Esophagus squamous epithelium (tissue), 5 donors: ENCODE measurements at regions not wholly inside any gene's neighbourhood (a gene's known extent, or its start where the extent isn't known, plus 50 kb on each side); places are given as distances from the start of the nearest gene placed in this dataset.

ENCODE experiments used
- DNase-seq: peaks from one replicate; lab custom pipeline; 2025; lab: John Stamatoyannopoulos, UW
- H3K27ac ChIP-seq, 4 donors: fragments of 200-600 bp; sonication (generic); one replicate each; pipeline ENCODE4 v1.5.1; 2016 to 2019; ENCODE audit warnings: mild to moderate bottlenecking in 1 of 4
- H3K27me3 ChIP-seq, 4 donors: fragments of 200-600 bp; sonication (generic); 1 replicate in 3 of 4; 2 replicates in 1 of 4; pipeline versions ENCODE4 v1.5.1 to v1.6.0; 2017 to 2021; ENCODE audit warnings: antibody characterized with exemption in 1 of 4
- H3K36me3 ChIP-seq, 3 donors: fragments of 200-600 bp; sonication (generic); one replicate each; pipeline ENCODE4 v1.5.1; 2016 to 2019
- H3K4me1 ChIP-seq, 3 donors: fragments of 200-600 bp; sonication (generic); one replicate each; pipeline ENCODE4 v1.5.1; 2017 to 2019
- H3K4me3 ChIP-seq, 4 donors: fragments of 200-600 bp; sonication (generic); 1 replicate in 3 of 4; 2 replicates in 1 of 4; pipeline ENCODE4 v1.5.1; 2016 to 2019; ENCODE audit warnings: mild to moderate bottlenecking in 2 of 4, moderate library complexity in 1 of 4
- H3K9me3 ChIP-seq, 3 donors: fragments of 200-600 bp; sonication (generic); one replicate each; pipeline ENCODE4 v1.5.1; 2016 to 2019
- CTCF ChIP-seq, 6 experiments: fragments of 450-650 bp in 4 of 6; fragments of 200-600 bp in 2 of 6; sonication (generic) in 2 of 6; IDR thresholded peaks; one replicate each; pipeline ENCODE4 v1.5.1; 2016 to 2019; ENCODE audit warnings: antibody characterized with exemption in 6 of 6, mild to moderate bottlenecking in 4 of 6, moderate library complexity in 4 of 6
- POLR2A ChIP-seq, 4 donors: fragments of 450-650 bp; IDR thresholded peaks; one replicate each; pipeline ENCODE4 v1.6.1; 2017; ENCODE audit warnings: antibody characterized with exemption in 4 of 4, mild to moderate bottlenecking in 4 of 4, moderate library complexity in 3 of 4
- WGBS, 2 donors: methylation state at CpG; one replicate each; pipeline ENCODE4 v1.1.5; 2018; 5-methylcytosine and 5-hydroxymethylcytosine counted together
- intact Hi-C: fragments of 100-400 bp; cut with DNase I; formaldehyde crosslinking; loops from one replicate; pipeline ENCODE4 v1.15.0; 2022
- donor health status: DM: yes; HTN: yes; CAD: no.

GRCh38 chr5:130386155-130386554, 481.9 kb downstream of the CHSY3 start:
- Histone ChIP-seq H3K9me3 (no peaks in the 10 kb centered on the region), H3K36me3 (no peaks in the 10 kb centered on the region), H3K27me3 (no peaks in the 10 kb centered on the region), H3K4me3 (no peak overlapping the region), H3K4me1 (no peaks in the 10 kb centered on the region), H3K27ac (no peak overlapping the region)
- WGBS, 2 donors: 38 to 55% methylated on average over 1 of the region's 1 CpG
- intact Hi-C loops: no loop called here
- DNase-seq: no peak
- no peak for TF ChIP-seq CTCF (IDR thresholded peaks at IDR 0.05)
- no peak for TF ChIP-seq POLR2A (IDR thresholded peaks at IDR 0.05)

GRCh38 chr5:130385656-130386055, 481.4 kb downstream of the CHSY3 start:
- no peak for DNase-seq
- Histone ChIP-seq H3K36me3 (no peaks in the 10 kb centered on the region), H3K4me3 (no peak overlapping the region), H3K4me1 (no peaks in the 10 kb centered on the region), H3K9me3 (no peaks in the 10 kb centered on the region), H3K27ac (no peak overlapping the region), H3K27me3 (no peaks in the 10 kb centered on the region)
- intact Hi-C loops: no loop called here
- WGBS, 2 donors: 51 to 66% methylated on average over 2 of the region's 2 CpGs
- TF ChIP-seq POLR2A (IDR thresholded peaks at IDR 0.05) (no peak), CTCF (IDR thresholded peaks at IDR 0.05) (no peak)

- no peaks in the 10 kb centered on the region for H3K4me1 ChIP-seq
- no peaks in the 10 kb centered on the region for H3K27me3 ChIP-seq
- no peaks in the 10 kb centered on the region for H3K9me3 ChIP-seq
- TF ChIP-seq POLR2A (IDR thresholded peaks at IDR 0.05) (no peak), CTCF (IDR thresholded peaks at IDR 0.05) (no peak)
- WGBS, 2 donors: 51 to 55% methylated on average over 2 of the region's 2 CpGs
- no peak overlapping the region for H3K27ac ChIP-seq
- H3K4me3 ChIP-seq: no peak overlapping the region
- no peak for DNase-seq
- intact Hi-C loops: no loop called here
- no peaks in the 10 kb centered on the region for H3K36me3 ChIP-seq
Observed at GRCh38 chr5:130365956-130366355, 461.7 kb downstream of the CHSY3 start.

GRCh38 chr5:130350131-130350530, 445.9 kb downstream of the CHSY3 start:
- TF ChIP-seq CTCF (IDR thresholded peaks at IDR 0.05) (no peak), POLR2A (IDR thresholded peaks at IDR 0.05) (no peak)
- Histone ChIP-seq H3K27me3 (no peaks in the 10 kb centered on the region), H3K4me1 (no peaks in the 10 kb centered on the region), H3K27ac (no peak overlapping the region), H3K36me3 (no peaks in the 10 kb centered on the region), H3K9me3 (no peaks in the 10 kb centered on the region), H3K4me3 (no peak overlapping the region)
- intact Hi-C loops: no loop called here
- 89 to 93% methylated on average over 8 of the region's 8 CpGs for WGBS, 2 donors
- DNase-seq: no peak

GRCh38 chr5:130337179-130337888, 433.1 kb downstream of the CHSY3 start:
- no peaks in the 10 kb centered on the region for H3K36me3 ChIP-seq
- no peaks in the 10 kb centered on the region for H3K27me3 ChIP-seq
- no peak overlapping the region for H3K27ac ChIP-seq
- DNase-seq: no peak
- intact Hi-C loops: no loop called here
- TF ChIP-seq CTCF (IDR thresholded peaks at IDR 0.05): no peak
- no peak for TF ChIP-seq POLR2A (IDR thresholded peaks at IDR 0.05)
- no peaks in the 10 kb centered on the region for H3K4me1 ChIP-seq
- H3K9me3 ChIP-seq: no peaks in the 10 kb centered on the region
- H3K4me3 ChIP-seq: no peak overlapping the region
- 48 to 63% methylated on average over 7 of the region's 7 CpGs for WGBS, 2 donors
